Loucy (cell line): ENCODE measurements at regions not wholly inside any gene's neighbourhood (a gene's known extent, or its start where the extent isn't known, plus 50 kb on each side); places are given as distances from the start of the nearest gene placed in this dataset.

Experiments used
- EZH2phosphoT487 ChIP-seq: fragments of 200-600 bp; IDR thresholded peaks from 2 replicates; pipeline ENCODE4 v1.6.1; 2018; ENCODE audit warnings: antibody characterized with exemption, mild to moderate bottlenecking, moderate library complexity, borderline replicate concordance
- TF ChIP-seq, protein P1 (sequence below): fragments of 200-600 bp; sonication (generic); conservative IDR thresholded peaks from 2 replicates; pipeline ENCODE4 v1.5.1; 2014; ENCODE audit warnings: mild to moderate bottlenecking, antibody characterized with exemption, low read length

GRCh38 chr3:66839508-66839907 lies 158.6 kb upstream of the KBTBD8 start:
- TF ChIP-seq, protein P1, sequence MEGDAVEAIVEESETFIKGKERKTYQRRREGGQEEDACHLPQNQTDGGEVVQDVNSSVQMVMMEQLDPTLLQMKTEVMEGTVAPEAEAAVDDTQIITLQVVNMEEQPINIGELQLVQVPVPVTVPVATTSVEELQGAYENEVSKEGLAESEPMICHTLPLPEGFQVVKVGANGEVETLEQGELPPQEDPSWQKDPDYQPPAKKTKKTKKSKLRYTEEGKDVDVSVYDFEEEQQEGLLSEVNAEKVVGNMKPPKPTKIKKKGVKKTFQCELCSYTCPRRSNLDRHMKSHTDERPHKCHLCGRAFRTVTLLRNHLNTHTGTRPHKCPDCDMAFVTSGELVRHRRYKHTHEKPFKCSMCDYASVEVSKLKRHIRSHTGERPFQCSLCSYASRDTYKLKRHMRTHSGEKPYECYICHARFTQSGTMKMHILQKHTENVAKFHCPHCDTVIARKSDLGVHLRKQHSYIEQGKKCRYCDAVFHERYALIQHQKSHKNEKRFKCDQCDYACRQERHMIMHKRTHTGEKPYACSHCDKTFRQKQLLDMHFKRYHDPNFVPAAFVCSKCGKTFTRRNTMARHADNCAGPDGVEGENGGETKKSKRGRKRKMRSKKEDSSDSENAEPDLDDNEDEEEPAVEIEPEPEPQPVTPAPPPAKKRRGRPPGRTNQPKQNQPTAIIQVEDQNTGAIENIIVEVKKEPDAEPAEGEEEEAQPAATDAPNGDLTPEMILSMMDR, result no peak
- no peak for TF ChIP-seq EZH2phosphoT487
